GM12878 (cell line): ENCODE measurements at regions not wholly inside any gene's neighbourhood (a gene's known extent, or its start where the extent isn't known, plus 50 kb on each side); places are given as distances from the start of the nearest gene placed in this dataset.

Source experiments
- CHD2 ChIP-seq: IDR thresholded peaks from 2 replicates; pipeline ENCODE4 v1.6.1; 2011; ENCODE audit warnings: low read depth, low read length, improper control_type of control experiment, borderline replicate concordance
- EP300 ChIP-seq, 2 experiments: fragments of 150-350 bp in 1 of 2; IDR thresholded peaks; 2 replicates each; pipeline ENCODE4 v1.6.1; 2011 to 2012; ENCODE audit warnings: low read depth in 2 of 2, low read length in 2 of 2, borderline replicate concordance in 1 of 2, improper control_type of control experiment in 1 of 2, inconsistent platforms in 1 of 2; ENCODE audit not compliant: control insufficient read depth in 1 of 2
- EZH2 ChIP-seq: IDR thresholded peaks from 2 replicates; pipeline ENCODE4 v1.6.1; 2012; ENCODE audit warnings: low read depth, mild to moderate bottlenecking, control low read depth, inconsistent platforms, low read length, borderline replicate concordance; ENCODE audit not compliant: control insufficient read depth
- POLR2A ChIP-seq: IDR thresholded peaks from 2 replicates; pipeline ENCODE4 v1.6.1; 2011; ENCODE audit warnings: low read depth, mild to moderate bottlenecking, low read length
- RFX5 ChIP-seq: IDR thresholded peaks from 2 replicates; pipeline ENCODE4 v1.6.1; 2011; ENCODE audit warnings: low read depth, low read length, improper control_type of control experiment
- YY1 ChIP-seq: IDR thresholded peaks from 2 replicates; pipeline ENCODE4 v1.6.1; 2011; ENCODE audit warnings: low read depth, mild to moderate bottlenecking, low read length
- TF ChIP-seq, protein P1 (sequence below): fragments of 450-650 bp; IDR thresholded peaks from 2 replicates; pipeline ENCODE4 v1.6.1; 2014; ENCODE audit warnings: mild to moderate bottlenecking
- TF ChIP-seq, protein P2 (sequence below), 3 experiments: IDR thresholded peaks in 2 of 3; conservative IDR thresholded peaks in 1 of 3; 2 replicates each; pipeline ENCODE4 v1.5.1; 2011; ENCODE audit warnings: low read depth in 3 of 3, low read length in 3 of 3, mild to moderate bottlenecking in 3 of 3, control low read depth in 2 of 3, moderate library complexity in 2 of 3, inconsistent platforms in 1 of 3, mixed read lengths in 1 of 3; ENCODE audit not compliant: control insufficient read depth in 2 of 3, insufficient read depth in 1 of 3; ENCODE audit errors: extremely low read depth in 1 of 3
- TF ChIP-seq, protein P3 (sequence below): IDR thresholded peaks from 2 replicates; pipeline ENCODE4 v1.6.1; 2012; ENCODE audit warnings: mild to moderate bottlenecking, low read depth, low read length

- TF ChIP-seq CHD2 (no peak), POLR2A (no peak), RFX5 (no peak), YY1 (no peak), EP300 (IDR thresholded peaks at IDR 0.05; ENCODE audit: borderline replicate concordance in 1 of 2, control insufficient read depth in 1 of 2, low read depth in 2 of 2, low read length in 2 of 2) (no peak), EZH2 (no peak)
- TF ChIP-seq, protein P1, sequence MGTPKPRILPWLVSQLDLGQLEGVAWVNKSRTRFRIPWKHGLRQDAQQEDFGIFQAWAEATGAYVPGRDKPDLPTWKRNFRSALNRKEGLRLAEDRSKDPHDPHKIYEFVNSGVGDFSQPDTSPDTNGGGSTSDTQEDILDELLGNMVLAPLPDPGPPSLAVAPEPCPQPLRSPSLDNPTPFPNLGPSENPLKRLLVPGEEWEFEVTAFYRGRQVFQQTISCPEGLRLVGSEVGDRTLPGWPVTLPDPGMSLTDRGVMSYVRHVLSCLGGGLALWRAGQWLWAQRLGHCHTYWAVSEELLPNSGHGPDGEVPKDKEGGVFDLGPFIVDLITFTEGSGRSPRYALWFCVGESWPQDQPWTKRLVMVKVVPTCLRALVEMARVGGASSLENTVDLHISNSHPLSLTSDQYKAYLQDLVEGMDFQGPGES = no peak
- TF ChIP-seq, protein P2, sequence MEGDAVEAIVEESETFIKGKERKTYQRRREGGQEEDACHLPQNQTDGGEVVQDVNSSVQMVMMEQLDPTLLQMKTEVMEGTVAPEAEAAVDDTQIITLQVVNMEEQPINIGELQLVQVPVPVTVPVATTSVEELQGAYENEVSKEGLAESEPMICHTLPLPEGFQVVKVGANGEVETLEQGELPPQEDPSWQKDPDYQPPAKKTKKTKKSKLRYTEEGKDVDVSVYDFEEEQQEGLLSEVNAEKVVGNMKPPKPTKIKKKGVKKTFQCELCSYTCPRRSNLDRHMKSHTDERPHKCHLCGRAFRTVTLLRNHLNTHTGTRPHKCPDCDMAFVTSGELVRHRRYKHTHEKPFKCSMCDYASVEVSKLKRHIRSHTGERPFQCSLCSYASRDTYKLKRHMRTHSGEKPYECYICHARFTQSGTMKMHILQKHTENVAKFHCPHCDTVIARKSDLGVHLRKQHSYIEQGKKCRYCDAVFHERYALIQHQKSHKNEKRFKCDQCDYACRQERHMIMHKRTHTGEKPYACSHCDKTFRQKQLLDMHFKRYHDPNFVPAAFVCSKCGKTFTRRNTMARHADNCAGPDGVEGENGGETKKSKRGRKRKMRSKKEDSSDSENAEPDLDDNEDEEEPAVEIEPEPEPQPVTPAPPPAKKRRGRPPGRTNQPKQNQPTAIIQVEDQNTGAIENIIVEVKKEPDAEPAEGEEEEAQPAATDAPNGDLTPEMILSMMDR (IDR thresholded peaks at IDR 0.05 in 2 of 3, conservative IDR thresholded peaks at IDR 0.05 in 1 of 3; ENCODE audit: control insufficient read depth in 2 of 3, extremely low read depth in 1 of 3, insufficient read depth in 1 of 3, low read depth in 3 of 3, low read length in 3 of 3) = no peak
- TF ChIP-seq, protein P3, sequence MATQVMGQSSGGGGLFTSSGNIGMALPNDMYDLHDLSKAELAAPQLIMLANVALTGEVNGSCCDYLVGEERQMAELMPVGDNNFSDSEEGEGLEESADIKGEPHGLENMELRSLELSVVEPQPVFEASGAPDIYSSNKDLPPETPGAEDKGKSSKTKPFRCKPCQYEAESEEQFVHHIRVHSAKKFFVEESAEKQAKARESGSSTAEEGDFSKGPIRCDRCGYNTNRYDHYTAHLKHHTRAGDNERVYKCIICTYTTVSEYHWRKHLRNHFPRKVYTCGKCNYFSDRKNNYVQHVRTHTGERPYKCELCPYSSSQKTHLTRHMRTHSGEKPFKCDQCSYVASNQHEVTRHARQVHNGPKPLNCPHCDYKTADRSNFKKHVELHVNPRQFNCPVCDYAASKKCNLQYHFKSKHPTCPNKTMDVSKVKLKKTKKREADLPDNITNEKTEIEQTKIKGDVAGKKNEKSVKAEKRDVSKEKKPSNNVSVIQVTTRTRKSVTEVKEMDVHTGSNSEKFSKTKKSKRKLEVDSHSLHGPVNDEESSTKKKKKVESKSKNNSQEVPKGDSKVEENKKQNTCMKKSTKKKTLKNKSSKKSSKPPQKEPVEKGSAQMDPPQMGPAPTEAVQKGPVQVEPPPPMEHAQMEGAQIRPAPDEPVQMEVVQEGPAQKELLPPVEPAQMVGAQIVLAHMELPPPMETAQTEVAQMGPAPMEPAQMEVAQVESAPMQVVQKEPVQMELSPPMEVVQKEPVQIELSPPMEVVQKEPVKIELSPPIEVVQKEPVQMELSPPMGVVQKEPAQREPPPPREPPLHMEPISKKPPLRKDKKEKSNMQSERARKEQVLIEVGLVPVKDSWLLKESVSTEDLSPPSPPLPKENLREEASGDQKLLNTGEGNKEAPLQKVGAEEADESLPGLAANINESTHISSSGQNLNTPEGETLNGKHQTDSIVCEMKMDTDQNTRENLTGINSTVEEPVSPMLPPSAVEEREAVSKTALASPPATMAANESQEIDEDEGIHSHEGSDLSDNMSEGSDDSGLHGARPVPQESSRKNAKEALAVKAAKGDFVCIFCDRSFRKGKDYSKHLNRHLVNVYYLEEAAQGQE = no peak
Observed at GRCh38 chr6:159616456-159616855, 76.6 kb downstream of the SOD2 start.
